Pancreas (tissue), 10 donors: ENCODE measurements at regions not wholly inside any gene's neighbourhood (a gene's known extent, or its start where the extent isn't known, plus 50 kb on each side); places are given as distances from the start of the nearest gene placed in this dataset.

ENCODE experiments used
- ATAC-seq, 4 donors: fragments of 200-7000 bp; cut with Tn5 transposase; one replicate each; pipeline versions ENCODE4 v1.8.0 to v1.9.1; 2020; ENCODE audit warnings: mild to moderate bottlenecking in 4 of 4, moderate library complexity in 4 of 4
- DNase-seq, 6 donors: peaks; one replicate each; pipeline ENCODE4 v3.0.0-alpha.2; 2020
- FAIRE-seq: peaks from 2 replicates; lab custom pipeline; 2012; peaks lifted over from hg19 to GRCh38; lab: Jason Lieb, UNC
- H3K27ac ChIP-seq, 4 donors: fragments of 200-600 bp; sonication (generic); 1 replicate in 3 of 4; 2 replicates in 1 of 4; pipeline versions ENCODE4 v1.5.0 to v1.8.0; 2020
- H3K27me3 ChIP-seq, 4 donors: fragments of 200-600 bp; one replicate each; pipeline ENCODE4 v1.8.0; 2021
- H3K36me3 ChIP-seq, 3 donors: fragments of 200-600 bp; sonication (generic) in 1 of 3; one replicate each; pipeline versions ENCODE4 v1.5.0 to v1.8.0; 2020 to 2021
- H3K4me1 ChIP-seq, 3 donors: fragments of 200-600 bp; one replicate each; pipeline ENCODE4 v1.8.0; 2021
- H3K4me3 ChIP-seq, 4 donors: fragments of 200-600 bp; sonication (generic) in 2 of 4; one replicate each; pipeline versions ENCODE4 v1.5.0 to v1.8.0; 2020 to 2021
- H3K9me3 ChIP-seq, 4 donors: fragments of 200-600 bp; one replicate each; pipeline ENCODE4 v1.8.0; 2021
- CTCF ChIP-seq, 4 donors: fragments of 200-600 bp; sonication (generic) in 3 of 4; IDR thresholded peaks; one replicate each; pipeline versions ENCODE4 v1.5.0 to v1.8.0; 2021; ENCODE audit warnings: antibody characterized with exemption in 4 of 4
- WGBS, 2 donors: extraction: QIAGEN DNeasy Blood & Tissue Kit; methylation state at CpG; one replicate each; pipeline ENCODE4 v1.1.7; 2013; 5-methylcytosine and 5-hydroxymethylcytosine counted together
- intact Hi-C, 3 donors: fragments of 100-400 bp; cut with DNase I; formaldehyde crosslinking; loops; one replicate each; pipeline versions ENCODE4 v1.11.1 to v1.14.2; 2022
- donor health status: healthy with polysubstance abuse.
- donor health status: DM: no; HTN: no; CAD: no; lungs with moderate emphysema.
- donor health status: DM: no; HTN: no; CAD: no.
- donor health status: control.
- donor health status: control.
- donor health status: Bipolar disorder and iron deficiency.
- donor health status: DM: yes; HTN: yes; CAD: no.
- donor health status: DM: no; HTN: no; CAD: no.
- donor health status: DM: no; HTN: no; CAD: no.
- donor health status: DM: yes; HTN: yes; CAD: no.

GRCh38 chr13:108142702-108143436 is 72.5 kb downstream of the LIG4 start:
- DNase-seq (no peak), ATAC-seq (no peak), FAIRE-seq (no peak)
- Histone ChIP-seq H3K27ac (no peak overlapping the region), H3K27me3 (no peaks in the 10 kb centered on the region), H3K9me3 (no peaks in the 10 kb centered on the region), H3K36me3 (no peaks in the 10 kb centered on the region), H3K4me1 (no peaks in the 10 kb centered on the region), H3K4me3 (no peak overlapping the region)
- TF ChIP-seq CTCF (IDR thresholded peaks at IDR 0.05), result no peak
- 51 to 56% methylated on average over 4 of the region's 4 CpGs for WGBS, 2 donors
- intact Hi-C loops, result no loop called here

GRCh38 chr13:108137176-108137575 is 78.2 kb downstream of the LIG4 start:
- intact Hi-C loops, result no loop called here
- FAIRE-seq, result no peak
- 79 to 90% methylated on average over 1 of the region's 1 CpG for WGBS, 2 donors

GRCh38 chr13:108127406-108127805 is 87.9 kb downstream of the LIG4 start:
- no peak for TF ChIP-seq CTCF (IDR thresholded peaks at IDR 0.05)
- Histone ChIP-seq H3K27ac (no peak overlapping the region), H3K9me3 (no peaks in the 10 kb centered on the region), H3K4me1 (no peaks in the 10 kb centered on the region), H3K27me3 (no peaks in the 10 kb centered on the region), H3K4me3 (no peak overlapping the region), H3K36me3 (no peaks in the 10 kb centered on the region)
- DNase-seq (no peak), FAIRE-seq (no peak), ATAC-seq (no peak)
- intact Hi-C loops, result no loop called here

More at GRCh38 chr13:108137176-108137575, 78.2 kb downstream of the LIG4 start:
- no peak for ATAC-seq
- H3K27ac ChIP-seq, result no peak overlapping the region
- H3K4me3 ChIP-seq, result no peak overlapping the region
- DNase-seq, result no peak
- no peaks in the 10 kb centered on the region for H3K36me3 ChIP-seq
- H3K4me1 ChIP-seq, result no peaks in the 10 kb centered on the region
- TF ChIP-seq CTCF (IDR thresholded peaks at IDR 0.05), result no peak
- no peaks in the 10 kb centered on the region for H3K9me3 ChIP-seq
- H3K27me3 ChIP-seq, result no peaks in the 10 kb centered on the region

- H3K4me1 ChIP-seq, result no peaks in the 10 kb centered on the region
- DNase-seq, result no peak
- H3K9me3 ChIP-seq, result no peaks in the 10 kb centered on the region
- intact Hi-C loops, result no loop called here
- H3K27ac ChIP-seq, result no peak overlapping the region
- no peak for TF ChIP-seq CTCF (IDR thresholded peaks at IDR 0.05)
- 91 to 97% methylated on average over 2 of the region's 2 CpGs for WGBS, 2 donors
- no peak for FAIRE-seq
- no peak overlapping the region for H3K4me3 ChIP-seq
- no peaks in the 10 kb centered on the region for H3K36me3 ChIP-seq
- no peaks in the 10 kb centered on the region for H3K27me3 ChIP-seq
- no peak for ATAC-seq
These were observed 89.3 kb downstream of the LIG4 start for GRCh38 chr13:108126056-108126455.

GRCh38 chr13:108121406-108121805 is 93.9 kb downstream of the LIG4 start:
- H3K27me3 ChIP-seq, result no peaks in the 10 kb centered on the region
- intact Hi-C loops, result no loop called here
- no peaks in the 10 kb centered on the region for H3K36me3 ChIP-seq
- DNase-seq (no peak), ATAC-seq (no peak), FAIRE-seq (no peak)
- 78 to 91% methylated on average over 1 of the region's 1 CpG for WGBS, 2 donors
- no peaks in the 10 kb centered on the region for H3K9me3 ChIP-seq
- no peak overlapping the region for H3K27ac ChIP-seq
- TF ChIP-seq CTCF (IDR thresholded peaks at IDR 0.05), result no peak
- H3K4me3 ChIP-seq, result no peak overlapping the region
- H3K4me1 ChIP-seq, result no peaks in the 10 kb centered on the region
